Panc1 (cell line): ENCODE measurements at regions not wholly inside any gene's neighbourhood (a gene's known extent, or its start where the extent isn't known, plus 50 kb on each side); places are given as distances from the start of the nearest gene placed in this dataset.

Experiments used
- CTCF ChIP-seq: fragments of 450-650 bp; IDR thresholded peaks from 2 replicates; pipeline ENCODE4 v1.5.1; 2017; ENCODE audit warnings: mild to moderate bottlenecking
- REST ChIP-seq, 2 experiments: IDR thresholded peaks; 2 replicates each; pipeline ENCODE4 v1.6.1; 2011 to 2012; ENCODE audit warnings: low read depth in 2 of 2, control low read depth in 1 of 2, low read length in 1 of 2, mild to moderate bottlenecking in 1 of 2, moderate library complexity in 1 of 2; ENCODE audit not compliant: insufficient read depth in 1 of 2

DNA sequence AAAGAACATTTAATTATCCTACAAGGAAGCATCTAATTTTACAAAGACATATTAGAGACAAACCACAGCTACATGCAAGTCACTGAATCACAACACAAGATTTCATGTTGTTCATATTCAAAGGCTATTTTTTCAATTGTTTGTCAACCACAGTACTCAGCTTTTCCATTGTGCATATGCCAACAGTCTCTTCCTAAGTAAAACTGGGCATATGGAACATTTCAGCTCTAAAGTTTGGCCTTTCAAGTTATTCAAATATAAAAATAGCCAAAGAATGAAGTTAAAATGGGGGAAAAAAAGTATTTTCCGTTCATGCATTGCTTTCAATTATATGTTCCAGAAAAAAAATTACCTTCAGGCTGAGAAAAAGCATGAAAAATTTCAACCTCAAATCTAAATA is 537.9 kb downstream of the PLXDC2 start:
- TF ChIP-seq CTCF: no peak
- no peak for TF ChIP-seq REST (IDR thresholded peaks at IDR 0.05; ENCODE audit: insufficient read depth in 1 of 2, low read depth in 2 of 2, low read length in 1 of 2)
